ENCODE measurements at regions not wholly inside any gene's neighbourhood (a gene's known extent, or its start where the extent isn't known, plus 50 kb on each side); places are given as distances from the start of the nearest gene placed in this dataset.
"Not testable (repeated sequence)": the region's sequence is repeated elsewhere in the genome, so short reads cannot be mapped to it uniquely, and the experiment has no call there.

DNA sequence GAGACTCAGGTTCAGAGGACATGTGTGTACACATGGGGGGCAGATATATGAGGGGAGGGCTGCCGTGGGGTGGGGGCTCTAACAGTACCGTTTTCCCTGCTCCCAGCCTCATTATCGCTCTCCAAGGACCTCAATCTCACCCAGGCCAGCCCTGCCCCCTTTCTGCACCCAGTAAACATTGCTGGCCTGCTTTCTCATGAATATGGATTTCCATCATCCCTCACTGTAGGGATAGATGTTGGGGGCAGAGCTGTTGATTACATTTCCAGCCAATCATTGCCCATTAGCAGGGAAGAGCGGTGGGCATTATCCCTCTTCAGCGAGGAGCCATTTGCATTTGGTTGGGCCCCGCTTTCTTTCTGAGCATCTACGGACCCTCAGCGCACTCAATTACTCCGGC is 273.8 kb downstream of the RPS6KC1 start:
- DNase-seq = no peak

DNA sequence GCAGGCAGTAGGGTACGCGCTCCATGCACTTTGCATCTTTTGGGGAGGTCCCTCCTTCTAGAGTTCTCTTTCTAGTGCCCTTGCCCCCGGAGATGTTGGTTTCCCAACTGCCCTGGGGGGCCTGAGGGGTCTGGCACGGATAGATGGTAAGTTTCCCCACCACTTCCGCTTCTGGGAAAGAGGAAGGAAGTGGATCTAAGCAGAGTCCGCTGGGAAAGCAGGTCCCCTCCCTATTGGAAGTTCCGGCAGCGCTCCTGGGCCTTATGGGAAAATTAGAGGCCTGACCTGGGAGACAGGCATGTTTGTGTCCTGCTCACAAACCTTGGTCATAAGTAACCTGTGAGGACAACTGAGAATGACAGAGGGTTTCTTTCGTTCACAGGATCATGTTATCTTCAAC is 274.4 kb downstream of the RPS6KC1 start:
- no peak for DNase-seq

DNA sequence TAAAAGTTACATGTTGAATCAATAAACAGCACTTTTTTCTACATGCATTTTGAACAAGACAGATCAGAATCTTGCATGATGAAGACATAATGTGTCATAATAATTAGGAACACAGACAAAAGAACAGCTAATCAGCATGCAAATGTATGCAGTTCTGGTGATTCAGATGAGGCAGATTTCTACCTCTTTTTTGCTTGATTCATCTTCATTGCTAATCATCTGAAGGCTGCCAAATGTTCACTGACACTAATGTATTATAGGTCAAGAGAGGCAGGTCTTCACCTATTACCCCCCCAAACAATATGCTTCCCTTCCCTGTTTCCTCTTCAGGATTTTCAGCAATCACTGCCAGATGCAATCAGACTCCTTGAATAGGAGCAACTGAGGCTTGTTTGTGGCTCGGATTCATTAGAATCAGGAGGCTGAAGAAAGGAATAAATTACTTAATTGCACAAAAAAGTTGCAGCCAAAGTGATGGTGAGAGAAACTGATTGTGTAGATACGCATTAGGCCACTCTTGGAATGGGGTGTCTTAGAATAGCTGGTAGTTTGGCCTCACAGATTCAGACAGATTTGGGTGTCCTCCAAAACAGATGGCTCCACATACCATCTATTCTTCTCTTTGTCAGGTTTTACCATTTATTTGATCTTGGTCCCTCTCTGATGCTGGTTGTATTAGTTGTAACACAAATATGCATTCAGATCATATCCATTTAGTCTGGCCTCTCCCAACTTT is 275.4 kb downstream of the RPS6KC1 start:
- DNase-seq = peak in 1 of 56 donors; percentile 4

DNA sequence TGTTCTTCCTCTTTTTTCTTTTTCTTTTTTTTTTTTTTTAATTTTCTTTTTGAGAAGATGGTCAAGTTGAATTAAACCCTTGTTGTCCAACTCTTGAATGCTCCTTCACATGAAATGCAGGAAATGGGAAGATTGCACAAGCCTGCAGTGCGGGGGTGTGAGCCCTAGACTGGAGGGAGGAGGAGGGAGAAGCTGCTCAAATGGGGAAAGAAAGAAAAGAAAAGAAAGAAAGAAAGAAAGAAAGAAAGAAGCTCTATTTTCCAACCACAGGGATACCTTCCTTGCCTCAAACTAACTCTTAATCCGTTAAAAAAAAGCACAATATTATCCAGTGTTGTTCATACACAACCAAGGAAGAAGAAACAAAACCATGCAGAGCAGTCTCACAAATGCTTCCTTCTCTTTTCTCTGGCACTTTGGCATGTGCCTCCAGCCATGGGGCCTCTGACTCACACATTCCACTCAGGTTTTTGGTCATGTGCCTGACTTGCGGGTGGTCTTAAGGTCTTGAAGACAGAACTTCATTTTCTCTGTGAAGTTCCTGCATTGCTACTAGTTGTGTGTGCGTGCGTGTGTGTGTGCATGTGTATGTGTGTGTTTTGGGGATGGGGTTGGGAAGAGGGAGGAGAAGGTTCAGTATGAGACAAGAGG is 276.1 kb downstream of the RPS6KC1 start:
- no peak for DNase-seq

DNA sequence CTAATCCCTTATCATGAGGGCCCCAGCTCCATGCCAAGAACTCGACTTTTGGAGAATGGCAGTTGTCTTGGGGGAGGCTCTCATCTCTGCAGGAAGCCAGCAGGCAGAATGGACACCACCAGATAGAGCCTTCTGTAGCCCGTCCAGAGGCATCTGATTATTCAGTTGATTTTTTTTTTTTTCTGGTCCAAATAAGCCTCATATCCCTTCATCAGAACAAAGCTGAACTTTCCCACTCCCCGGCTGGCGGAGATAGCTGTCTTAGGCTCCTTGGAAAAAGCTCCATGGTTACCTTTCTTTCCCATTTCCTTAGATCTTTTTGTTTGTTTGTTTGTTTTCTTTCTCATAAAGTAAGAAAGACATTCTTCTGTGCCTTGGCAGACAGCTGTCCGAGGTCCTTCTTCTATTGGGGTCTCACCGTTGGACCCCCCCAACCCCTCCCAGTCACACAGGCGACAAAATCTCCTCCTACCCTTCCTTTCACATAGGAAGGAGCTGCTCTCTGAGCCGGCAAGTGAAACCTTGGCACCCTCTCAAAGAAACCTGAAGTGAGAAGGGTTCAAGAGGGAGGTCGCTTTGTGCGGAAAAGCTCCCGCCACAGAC is 278.5 kb downstream of the RPS6KC1 start:
- DNase-seq = no peak

DNA sequence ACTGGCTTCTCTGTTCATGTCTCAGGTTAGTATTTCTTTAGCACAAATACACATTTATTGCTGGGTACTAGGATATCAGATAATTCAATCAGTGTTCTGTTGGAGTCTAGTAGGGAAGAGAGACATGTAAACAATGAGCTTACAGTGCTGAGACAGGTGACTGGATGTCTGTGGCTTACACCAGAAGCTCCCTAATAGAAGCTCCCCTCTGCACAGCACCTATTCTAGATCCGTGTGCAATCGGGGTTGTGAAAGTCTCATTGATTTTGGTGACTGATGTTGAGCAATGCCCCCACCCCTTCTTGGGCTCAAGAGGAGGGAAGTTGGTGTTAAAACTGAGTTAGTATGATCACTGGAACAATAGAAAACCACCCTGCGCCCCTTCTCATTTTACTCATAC is 279.2 kb downstream of the RPS6KC1 start:
- no peak for DNase-seq

DNA sequence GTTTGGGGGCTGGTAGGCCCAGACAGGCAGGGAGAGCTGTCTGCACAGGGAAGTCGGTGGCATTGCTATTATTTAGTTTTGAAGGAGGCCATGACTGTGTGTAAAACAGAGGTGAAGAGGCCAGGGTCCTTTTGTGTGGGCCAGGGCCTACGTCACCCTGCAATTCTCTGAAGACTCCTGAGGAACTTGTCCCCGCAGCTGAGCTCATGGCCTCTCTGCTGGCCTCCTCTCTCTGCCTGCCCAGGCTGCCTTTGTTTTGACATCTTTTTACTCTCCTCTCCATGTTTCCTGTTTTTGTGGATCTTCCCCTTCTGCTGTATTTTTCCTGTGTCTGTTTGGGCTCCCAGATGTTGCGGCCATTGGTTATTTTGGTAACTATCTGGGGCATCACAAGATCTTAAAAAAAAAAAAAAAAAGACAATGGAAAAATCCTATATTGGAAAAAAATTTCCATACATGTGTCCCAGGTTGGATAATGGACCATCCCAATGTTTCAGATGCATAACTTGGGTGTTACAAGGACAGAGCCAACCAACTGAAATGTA is 280.7 kb downstream of the RPS6KC1 start:
- DNase-seq = no peak

DNA sequence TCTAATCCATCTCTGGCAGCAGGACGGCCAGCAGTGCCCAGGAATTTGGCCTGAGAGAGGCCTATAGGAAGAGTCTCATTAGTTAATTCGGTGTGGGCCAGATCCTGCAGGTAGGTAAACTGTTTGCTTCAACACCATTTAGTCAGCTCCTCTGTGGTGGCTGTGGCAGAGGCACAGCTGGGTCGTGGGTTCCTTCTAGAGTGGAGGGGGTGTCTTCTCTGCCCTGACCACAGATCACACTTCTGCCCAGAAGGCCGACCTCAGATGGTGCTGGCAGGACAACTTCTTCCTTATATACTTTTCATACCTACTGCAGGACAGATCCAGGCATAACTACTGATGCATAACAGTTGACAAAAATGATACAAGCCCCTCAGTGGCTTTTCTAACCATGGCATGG is 281.4 kb downstream of the RPS6KC1 start:
- no peak for DNase-seq

DNA sequence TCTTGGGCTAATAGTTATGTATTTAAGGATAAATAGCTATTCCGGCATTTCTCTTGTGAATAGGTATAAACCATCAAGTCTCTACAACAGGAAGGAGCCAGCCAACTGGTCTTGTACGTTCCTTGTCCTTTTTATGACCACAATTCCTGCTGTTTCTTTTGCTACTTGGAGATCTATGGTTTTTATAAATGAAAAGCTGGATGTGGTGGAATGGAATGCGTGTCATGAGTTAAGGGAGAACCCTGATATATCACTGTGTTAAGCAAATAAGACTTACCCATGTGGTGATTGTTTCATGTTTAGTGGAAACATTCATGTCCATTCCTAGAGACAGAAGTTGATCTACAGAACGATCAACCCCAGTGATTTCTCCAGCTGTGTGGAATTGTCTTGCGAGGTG is 282.1 kb downstream of the RPS6KC1 start:
- no peak for DNase-seq

DNA sequence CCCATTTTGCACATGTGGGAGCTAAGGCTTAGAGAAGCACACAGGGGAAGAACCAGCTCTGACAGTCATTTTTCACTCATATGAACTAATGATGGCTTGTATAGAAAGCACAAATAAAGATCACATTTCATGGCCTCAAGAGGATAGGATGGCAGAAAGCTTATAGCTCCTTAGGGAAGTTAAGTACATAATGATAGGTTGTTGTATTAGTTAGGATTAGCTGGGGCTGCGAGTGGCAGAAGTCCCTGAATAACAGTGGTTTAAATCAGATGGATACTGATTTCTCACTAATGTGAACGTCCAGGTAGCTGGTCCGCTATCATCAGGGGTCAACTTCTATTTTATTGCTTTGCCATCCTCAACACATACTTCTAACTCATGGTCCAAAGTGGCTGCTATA is 284.0 kb downstream of the RPS6KC1 start:
- no peak for DNase-seq

DNA sequence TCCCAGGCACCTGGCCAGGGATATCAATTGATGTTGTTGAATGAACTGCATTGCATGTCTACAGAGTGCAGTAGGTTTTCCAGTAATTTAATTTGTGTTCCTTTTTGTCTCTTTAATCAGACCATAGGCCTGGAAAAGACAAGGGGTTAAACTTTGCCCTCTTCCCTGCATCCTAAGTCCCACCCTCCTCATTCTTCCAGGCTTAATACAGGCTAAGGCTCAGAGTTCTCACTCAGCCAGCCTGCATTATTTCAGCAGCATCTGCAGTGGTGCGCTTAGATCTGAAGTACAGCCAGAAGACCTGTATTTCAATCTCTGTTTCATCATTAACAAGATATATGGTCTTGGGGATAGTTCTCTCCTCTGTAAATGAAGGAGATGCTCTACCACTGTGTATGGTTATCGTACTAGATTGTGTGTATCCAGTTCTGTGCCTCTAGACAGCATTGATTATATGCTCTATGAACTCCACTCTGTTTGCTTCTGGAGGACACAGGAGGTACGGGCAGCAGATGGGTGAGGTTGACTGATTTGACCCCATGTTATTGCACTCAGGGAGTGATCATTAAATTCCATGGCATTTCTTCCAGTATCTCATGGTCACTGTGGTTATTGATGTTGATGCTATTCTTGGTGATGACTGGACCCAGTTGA is 286.1 kb downstream of the RPS6KC1 start:
- no peak for DNase-seq

DNA sequence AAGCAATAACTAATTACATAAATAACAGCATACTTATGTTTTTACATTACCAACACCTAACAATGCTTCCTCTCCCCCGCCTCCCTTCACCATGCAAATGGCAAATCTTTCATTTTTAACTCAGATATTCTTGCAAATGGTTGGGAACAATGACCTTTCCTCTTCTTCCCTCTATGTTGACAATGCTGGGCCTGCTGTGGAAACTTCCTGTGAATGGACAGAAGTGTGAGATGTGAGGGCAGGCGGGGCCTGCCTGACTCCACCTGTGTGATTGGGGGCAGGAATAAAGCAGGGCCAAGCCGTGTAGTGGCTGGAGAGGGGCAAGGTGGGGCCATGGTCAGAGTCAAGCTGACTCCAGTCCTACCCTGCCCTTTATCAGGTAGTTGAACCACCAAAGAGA is 289.6 kb downstream of the RPS6KC1 start:
- no peak for DNase-seq

DNA sequence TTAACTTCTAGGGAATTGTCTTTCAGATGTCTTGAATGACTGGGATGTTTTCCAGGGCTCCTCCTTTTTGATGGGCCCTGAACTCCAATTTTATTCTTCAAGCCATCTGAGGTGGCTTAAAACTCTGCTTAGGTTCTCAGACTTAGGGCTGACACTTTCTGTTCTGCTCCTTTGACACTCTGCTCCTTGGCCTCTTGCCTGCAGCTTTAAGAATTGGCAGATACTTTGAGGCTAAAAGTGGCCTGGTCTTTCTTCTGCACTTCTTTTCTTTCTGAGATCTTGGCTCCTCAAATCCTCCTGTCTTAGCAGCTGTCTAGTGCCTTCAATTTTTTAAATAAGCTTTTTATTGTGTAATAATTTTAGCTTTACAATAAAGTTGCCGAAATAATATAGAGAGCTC is 294.6 kb downstream of the RPS6KC1 start:
- peak in 1 of 56 donors; percentile 1 for DNase-seq

DNA sequence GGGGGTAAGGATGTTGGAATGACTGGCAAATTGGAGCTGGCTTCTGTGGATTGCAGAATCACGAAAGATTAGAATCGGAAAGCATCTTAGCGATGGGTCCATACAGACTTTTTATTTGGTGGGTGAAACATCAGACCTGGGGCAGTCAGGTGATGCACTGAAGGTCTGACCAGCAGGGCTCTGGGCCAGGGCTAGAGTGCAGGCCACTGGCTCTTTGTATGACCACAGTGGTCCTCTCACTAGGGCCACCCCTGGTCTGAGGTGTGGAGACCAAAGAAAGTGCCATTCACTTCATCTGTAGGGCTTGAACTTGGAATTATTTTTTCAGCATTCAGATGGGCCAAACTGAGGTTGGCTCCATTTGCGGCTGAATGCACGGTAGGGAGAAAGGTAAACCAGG is 306.4 kb downstream of the RPS6KC1 start:
- no peak for DNase-seq

DNA sequence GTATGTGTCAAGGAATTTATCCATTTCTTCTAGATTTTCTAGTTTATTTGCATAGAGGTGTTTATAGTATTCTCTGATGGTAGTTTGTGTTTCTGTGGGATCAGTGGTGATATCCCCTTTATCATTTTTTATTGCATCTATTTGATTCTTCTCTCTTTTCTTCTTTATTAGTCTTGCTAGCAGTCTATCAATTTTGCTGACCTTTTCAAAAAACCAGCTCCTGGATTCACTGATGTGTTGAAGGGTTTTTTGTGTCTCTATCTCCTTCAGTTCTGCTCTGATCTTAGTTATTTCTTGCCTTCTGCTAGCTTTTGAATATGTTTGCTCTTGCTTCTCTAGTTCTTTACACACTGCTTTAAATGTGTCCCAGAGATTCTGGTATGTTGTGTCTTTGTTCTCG is 307.3 kb downstream of the RPS6KC1 start:
- not testable (repeated sequence) for DNase-seq

DNA sequence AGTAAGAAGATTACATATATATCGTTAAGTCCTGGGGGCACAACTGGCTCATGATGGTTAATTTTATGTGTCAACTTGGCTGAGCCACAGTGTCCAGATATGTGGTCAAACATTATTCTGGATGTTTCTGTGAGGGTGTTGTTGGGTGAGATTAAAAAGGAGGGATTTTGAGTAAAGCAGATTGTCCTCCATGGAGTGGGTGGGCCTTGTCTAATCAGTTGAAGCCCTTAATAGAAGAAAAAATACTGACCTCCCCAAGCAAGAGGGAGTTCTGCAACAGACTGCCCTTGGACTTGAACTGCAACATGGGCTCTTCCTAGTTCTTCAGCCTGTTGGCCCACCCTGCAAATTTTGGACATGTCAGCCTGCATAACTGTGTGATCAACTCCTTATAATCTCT is 311.6 kb downstream of the RPS6KC1 start:
- DNase-seq = no peak

DNA sequence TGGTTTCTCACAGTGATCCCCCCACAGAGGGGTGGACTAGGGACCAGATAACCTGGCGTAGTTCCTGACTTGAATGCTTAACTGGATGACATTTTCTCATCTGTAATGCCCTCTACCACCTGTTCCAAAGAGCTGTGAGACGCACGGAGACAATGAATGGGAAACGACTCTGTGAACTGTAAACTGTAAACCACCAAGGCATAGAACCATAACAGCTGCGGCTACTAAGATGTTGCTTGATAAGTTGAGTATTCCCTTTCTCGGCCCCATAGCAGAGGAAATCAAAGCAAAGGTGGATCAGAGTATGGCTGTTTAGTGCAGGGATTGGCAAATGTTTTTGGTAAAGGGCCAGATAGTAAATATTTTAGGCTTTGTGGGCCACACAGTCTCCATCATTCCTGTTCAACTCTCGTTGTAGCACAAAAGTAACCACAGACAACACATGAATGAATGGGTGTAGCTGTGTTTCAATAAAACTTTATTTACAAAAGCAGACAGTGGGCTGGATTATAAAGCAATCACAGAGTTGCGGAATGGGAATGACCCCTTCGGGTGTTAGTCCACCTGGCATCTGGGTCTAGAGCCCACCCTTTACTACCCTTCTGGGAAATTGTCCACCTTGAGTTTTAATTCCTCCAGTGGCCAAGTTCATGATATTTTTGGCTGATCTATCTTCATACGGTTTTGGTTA is 315.2 kb downstream of the RPS6KC1 start:
- DNase-seq = no peak

DNA sequence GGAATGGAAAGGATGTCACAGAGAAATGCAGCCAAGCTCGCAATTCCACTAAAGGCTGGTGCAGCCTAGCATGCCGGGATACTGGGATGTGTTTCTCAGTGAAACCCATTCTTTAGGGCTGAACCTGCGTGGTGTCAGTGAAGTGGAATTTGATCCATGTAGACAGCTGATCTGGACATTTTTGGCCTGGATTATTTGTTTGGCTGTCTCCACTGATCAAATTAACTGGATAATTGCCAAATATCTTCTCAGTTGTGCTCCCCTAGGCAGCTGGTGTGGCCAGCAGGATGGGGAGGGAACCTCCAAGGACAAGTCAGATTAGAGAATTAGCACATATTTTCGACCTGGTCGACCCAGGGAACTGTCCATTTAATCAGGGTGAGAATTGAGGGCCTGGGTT is 318.4 kb downstream of the RPS6KC1 start:
- no peak for DNase-seq

DNA sequence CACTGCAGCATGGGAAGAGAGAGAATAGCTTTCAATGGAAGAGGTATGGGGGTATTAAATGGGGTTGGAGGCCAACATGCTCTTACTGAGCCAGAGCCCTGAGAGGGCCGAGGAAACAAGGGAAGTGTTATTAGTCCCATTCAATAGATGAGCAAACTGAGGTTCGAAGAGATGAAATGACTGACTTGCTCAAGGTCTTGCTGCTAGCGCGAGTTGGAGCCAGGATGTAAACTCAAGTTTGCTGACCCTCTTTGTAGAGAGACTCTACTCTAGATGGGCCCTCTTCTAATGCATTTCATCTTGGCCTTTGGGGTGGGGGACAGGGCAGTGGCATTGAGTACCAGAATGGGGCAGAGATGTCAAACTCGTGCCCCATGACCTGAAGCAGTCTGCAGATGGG is 319.5 kb downstream of the RPS6KC1 start:
- no peak for DNase-seq

DNA sequence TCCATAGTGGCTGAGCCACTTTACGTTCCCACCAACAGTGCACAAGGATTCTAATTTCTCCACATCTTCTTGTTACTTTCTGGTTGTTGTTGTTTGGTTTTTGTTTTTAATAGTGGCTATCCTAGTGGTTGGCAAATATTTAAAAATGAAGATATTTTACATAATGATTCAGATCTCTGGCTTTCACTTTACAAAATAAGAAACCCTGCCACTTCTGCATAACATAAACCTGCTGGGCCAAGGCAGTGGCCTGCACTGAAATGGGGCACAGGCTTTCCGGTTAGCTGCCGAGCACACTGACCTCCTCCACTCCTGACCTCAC is 320.4 kb downstream of the RPS6KC1 start:
- no peak for DNase-seq

DNA sequence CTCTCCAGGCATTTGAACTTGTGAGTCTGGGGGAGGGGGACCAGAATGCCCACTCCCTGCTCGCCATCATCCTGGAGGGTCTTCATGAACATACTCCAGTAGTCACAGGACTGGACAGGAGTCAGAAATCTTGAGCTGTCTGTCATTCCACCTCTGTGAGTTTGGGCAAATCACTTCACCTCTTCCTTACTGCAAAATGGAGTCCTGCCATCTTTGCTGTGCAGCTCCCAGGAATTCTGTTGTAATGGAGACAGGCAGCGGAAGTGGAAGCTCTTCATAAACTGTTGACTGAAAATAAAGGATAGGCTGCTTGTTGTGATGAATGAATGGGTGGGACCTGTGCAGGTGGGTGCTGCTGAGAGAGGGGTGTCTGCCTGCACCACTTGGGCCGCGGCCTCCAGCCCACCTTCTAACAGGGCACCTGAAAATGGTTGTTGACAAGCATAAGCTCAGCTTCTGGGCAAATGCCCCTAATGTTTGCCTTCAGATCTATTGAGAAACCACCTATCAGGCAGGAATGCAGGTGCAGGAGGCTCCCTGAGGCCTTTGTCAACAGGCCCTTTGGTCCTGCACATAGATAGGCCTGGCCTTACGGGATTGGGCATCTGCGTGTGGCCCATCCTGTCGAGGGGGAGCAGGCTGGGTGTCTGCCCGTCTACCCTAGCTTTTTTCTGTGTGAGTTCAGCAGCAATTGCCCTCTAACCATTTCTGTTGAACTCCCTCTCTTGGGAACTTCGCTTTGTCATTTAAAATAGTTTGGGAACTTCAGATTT is 321.0 kb downstream of the RPS6KC1 start:
- no peak for DNase-seq
